Nephron (organoid): ENCODE measurements at regions not wholly inside any gene's neighbourhood (a gene's known extent, or its start where the extent isn't known, plus 50 kb on each side); places are given as distances from the start of the nearest gene placed in this dataset.

ENCODE experiments used
- H3K27ac Mint-ChIP-seq, 3 experiments: 2 replicates each; pipeline ENCODE4 v1.8.0; 2020; ENCODE audit warnings: mixed read lengths in 3 of 3, mild to moderate bottlenecking in 2 of 3, moderate library complexity in 1 of 3
- H3K27me3 Mint-ChIP-seq: 2 replicates; pipeline ENCODE4 v1.8.0; 2021; ENCODE audit warnings: low read depth, mild to moderate bottlenecking, moderate library complexity, mixed read lengths
- H3K36me3 Mint-ChIP-seq: 2 replicates; pipeline ENCODE4 v1.8.0; 2020; ENCODE audit warnings: low read depth, mixed read lengths
- H3K4me1 Mint-ChIP-seq: 2 replicates; pipeline ENCODE4 v1.8.0; 2020; ENCODE audit warnings: mixed read lengths
- H3K4me3 Mint-ChIP-seq, 3 experiments: 2 replicates each; pipeline ENCODE4 v1.8.0; 2020; ENCODE audit warnings: mild to moderate bottlenecking in 3 of 3, mixed read lengths in 3 of 3, moderate library complexity in 2 of 3
- H3K9me3 Mint-ChIP-seq: 2 replicates; pipeline ENCODE4 v1.8.0; 2020; ENCODE audit warnings: mixed read lengths
- TF ChIP-seq, protein P1 (sequence below), 3 experiments: fragments of 200-600 bp; sonication (generic); IDR thresholded peaks; one replicate each; pipeline ENCODE4 v1.5.0; 2021; ENCODE audit warnings: antibody characterized with exemption in 3 of 3; ENCODE audit not compliant: unreplicated experiment in 3 of 3

DNA sequence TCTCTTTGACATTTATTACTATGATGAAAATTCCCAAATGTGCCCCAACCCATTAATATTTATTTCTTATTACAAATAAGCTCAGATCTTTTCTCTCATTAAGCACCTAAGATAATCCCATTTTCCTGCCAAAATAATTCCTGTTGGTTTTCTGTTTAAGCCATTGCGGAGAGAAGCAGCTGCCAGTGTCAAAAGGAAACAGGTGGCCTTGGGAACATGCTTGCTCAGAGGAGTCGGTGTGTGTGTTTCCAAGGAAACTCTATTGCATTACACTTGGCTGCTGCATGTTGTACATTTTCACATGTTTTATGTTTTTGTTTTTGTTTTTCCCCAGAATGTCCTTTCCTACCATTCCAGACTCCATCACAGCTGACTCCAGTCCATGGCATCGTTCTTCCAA lies 56.4 kb downstream of the CD24 start:
- no peaks in the 10 kb centered on the region for H3K4me1 Mint-ChIP-seq
- H3K27ac Mint-ChIP-seq: no peak overlapping the region
- TF ChIP-seq, protein P1, sequence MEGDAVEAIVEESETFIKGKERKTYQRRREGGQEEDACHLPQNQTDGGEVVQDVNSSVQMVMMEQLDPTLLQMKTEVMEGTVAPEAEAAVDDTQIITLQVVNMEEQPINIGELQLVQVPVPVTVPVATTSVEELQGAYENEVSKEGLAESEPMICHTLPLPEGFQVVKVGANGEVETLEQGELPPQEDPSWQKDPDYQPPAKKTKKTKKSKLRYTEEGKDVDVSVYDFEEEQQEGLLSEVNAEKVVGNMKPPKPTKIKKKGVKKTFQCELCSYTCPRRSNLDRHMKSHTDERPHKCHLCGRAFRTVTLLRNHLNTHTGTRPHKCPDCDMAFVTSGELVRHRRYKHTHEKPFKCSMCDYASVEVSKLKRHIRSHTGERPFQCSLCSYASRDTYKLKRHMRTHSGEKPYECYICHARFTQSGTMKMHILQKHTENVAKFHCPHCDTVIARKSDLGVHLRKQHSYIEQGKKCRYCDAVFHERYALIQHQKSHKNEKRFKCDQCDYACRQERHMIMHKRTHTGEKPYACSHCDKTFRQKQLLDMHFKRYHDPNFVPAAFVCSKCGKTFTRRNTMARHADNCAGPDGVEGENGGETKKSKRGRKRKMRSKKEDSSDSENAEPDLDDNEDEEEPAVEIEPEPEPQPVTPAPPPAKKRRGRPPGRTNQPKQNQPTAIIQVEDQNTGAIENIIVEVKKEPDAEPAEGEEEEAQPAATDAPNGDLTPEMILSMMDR (IDR thresholded peaks at IDR 0.05; ENCODE audit: unreplicated experiment in 3 of 3): no peak
- H3K4me3 Mint-ChIP-seq: no peak overlapping the region
- no peaks in the 10 kb centered on the region for H3K9me3 Mint-ChIP-seq
- no peaks in the 10 kb centered on the region for H3K36me3 Mint-ChIP-seq
- H3K27me3 Mint-ChIP-seq: no peaks in the 10 kb centered on the region

DNA sequence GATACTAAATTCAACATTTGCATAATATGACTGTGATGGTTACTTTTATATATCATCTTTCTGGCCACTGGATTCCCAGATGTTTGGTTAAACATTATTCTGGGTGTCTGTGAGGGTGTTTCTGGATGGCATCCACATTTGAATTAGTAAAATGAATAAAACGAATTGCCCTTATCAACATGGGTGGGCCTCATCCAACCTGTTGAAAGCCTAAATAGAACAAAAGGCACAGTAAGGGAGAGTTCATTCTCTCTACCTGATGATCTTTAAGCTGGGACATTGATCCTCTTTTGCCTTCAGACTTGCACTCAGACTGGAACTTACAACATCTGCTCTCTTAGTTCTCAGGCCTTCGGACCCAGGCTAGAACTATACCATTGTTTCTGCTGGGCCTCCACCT lies 57.6 kb downstream of the CD24 start:
- Mint-ChIP-seq H3K4me3 (no peak overlapping the region), H3K36me3 (no peaks in the 10 kb centered on the region), H3K4me1 (no peaks in the 10 kb centered on the region), H3K27ac (no peak overlapping the region), H3K9me3 (no peaks in the 10 kb centered on the region), H3K27me3 (no peaks in the 10 kb centered on the region)
- TF ChIP-seq, protein P1 (IDR thresholded peaks at IDR 0.05; ENCODE audit: unreplicated experiment in 3 of 3): no peak

DNA sequence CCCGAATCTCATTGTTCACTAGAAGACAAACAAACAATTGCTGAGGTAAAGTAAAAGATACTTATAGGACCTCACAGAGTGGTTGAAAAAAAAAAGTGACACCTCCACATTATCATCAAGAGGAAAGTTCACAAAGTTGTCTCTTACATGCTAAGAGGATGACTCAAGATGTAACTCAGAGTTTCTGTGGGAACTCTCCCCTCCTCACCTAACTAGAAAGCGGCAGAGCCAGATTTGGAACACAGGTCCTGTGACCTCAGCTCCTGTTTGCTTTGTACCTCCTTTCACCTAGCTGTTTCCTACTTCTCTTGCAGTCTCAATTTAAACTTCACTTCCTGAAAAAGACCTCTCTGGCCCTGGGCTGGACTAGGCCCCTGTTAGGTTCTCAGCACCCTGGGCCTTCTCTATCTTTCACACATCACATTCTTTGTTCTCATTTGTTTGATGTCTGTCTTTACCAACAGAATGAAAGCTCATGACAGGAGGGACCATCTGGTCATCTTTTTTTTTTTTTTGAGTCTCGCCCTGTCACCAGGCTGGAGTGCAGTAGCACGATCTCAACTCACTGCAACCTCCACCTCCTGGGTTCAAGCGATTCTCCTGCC lies 60.8 kb downstream of the CD24 start:
- no peaks in the 10 kb centered on the region for H3K9me3 Mint-ChIP-seq
- no peaks in the 10 kb centered on the region for H3K4me1 Mint-ChIP-seq
- H3K36me3 Mint-ChIP-seq: no peaks in the 10 kb centered on the region
- H3K27me3 Mint-ChIP-seq: no peaks in the 10 kb centered on the region
- H3K27ac Mint-ChIP-seq: no peak overlapping the region
- TF ChIP-seq, protein P1 (IDR thresholded peaks at IDR 0.05; ENCODE audit: unreplicated experiment in 3 of 3): no peak
- no peak overlapping the region for H3K4me3 Mint-ChIP-seq

DNA sequence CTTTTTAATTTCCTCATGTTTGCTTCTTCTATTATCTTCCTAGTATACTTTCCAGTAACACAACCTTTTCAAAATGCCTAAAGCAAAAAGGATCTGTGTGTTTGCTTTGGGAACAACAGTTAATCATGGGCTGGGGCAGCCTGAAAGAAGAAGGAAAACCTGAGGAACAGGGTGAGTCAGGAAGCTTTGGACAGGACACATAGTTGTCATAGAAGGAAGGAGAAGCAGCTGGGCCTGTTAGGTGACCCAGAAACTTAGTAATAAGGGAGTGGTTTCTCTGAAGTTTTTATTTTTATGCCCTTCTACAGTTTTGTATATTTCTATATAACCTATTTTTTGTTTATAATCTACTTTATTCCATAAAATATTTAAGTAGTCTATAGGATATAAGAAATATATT lies 61.4 kb downstream of the CD24 start:
- TF ChIP-seq, protein P1 (IDR thresholded peaks at IDR 0.05; ENCODE audit: unreplicated experiment in 3 of 3): no peak
- H3K27me3 Mint-ChIP-seq: no peaks in the 10 kb centered on the region
- H3K4me1 Mint-ChIP-seq: no peaks in the 10 kb centered on the region
- H3K9me3 Mint-ChIP-seq: no peaks in the 10 kb centered on the region
- H3K36me3 Mint-ChIP-seq: no peaks in the 10 kb centered on the region
- no peak overlapping the region for H3K27ac Mint-ChIP-seq
- H3K4me3 Mint-ChIP-seq: no peak overlapping the region

DNA sequence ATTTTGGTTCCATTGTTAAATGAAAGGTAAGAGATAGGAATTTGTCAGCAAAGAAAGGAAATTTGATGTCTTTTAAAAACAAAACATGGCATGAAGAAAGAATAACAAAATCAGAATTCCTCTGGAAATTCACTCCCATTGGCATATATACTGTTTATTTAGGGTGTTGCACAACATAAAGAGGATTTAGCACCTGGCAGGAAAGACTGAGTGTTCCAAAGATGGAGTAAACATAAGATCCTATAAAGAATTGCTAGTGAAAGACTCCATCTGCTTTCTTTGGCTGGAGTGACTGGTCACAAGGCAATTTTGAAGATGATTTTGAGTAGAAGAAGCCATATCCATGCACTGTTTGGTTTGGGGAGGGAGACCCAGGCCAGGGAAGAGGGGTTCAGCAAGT lies 62.4 kb downstream of the CD24 start:
- Mint-ChIP-seq H3K4me1 (no peaks in the 10 kb centered on the region), H3K27me3 (no peaks in the 10 kb centered on the region), H3K4me3 (no peak overlapping the region), H3K36me3 (no peaks in the 10 kb centered on the region), H3K27ac (no peak overlapping the region), H3K9me3 (no peaks in the 10 kb centered on the region)
- TF ChIP-seq, protein P1 (IDR thresholded peaks at IDR 0.05; ENCODE audit: unreplicated experiment in 3 of 3): no peak
